GM21528 (cell line): ENCODE measurements at regions not wholly inside any gene's neighbourhood (a gene's known extent, or its start where the extent isn't known, plus 50 kb on each side); places are given as distances from the start of the nearest gene placed in this dataset.
"Not testable (repeated sequence)": the region's sequence is repeated elsewhere in the genome, so short reads cannot be mapped to it uniquely, and the experiment has no call there.

ENCODE experiments used
- ATAC-seq: cut with Tn5 transposase; IDR thresholded peaks from one replicate; pipeline ENCODE4 v1.9.1; 2021; ENCODE audit warnings: mild to moderate bottlenecking, moderate library complexity; ENCODE audit not compliant: unreplicated experiment, low FRiP score

- ATAC-seq = not testable (repeated sequence)
These were observed 240.1 kb downstream of the ZNF92 start for GRCh38 chr7:65613644-65614289.

GRCh38 chr7:65616111-65616510 is 242.5 kb downstream of the ZNF92 start:
- ATAC-seq = not testable (repeated sequence)

- ATAC-seq = not testable (repeated sequence)
These were observed 246.6 kb downstream of the ZNF92 start for GRCh38 chr7:65620216-65620615.

- ATAC-seq = not testable (repeated sequence)
These were observed 248.0 kb downstream of the ZNF92 start for GRCh38 chr7:65621580-65622201.

GRCh38 chr7:65631236-65631635 is 241.6 kb upstream of the VKORC1L1 start:
- not testable (repeated sequence) for ATAC-seq

- ATAC-seq = not testable (repeated sequence)
These were observed 239.1 kb upstream of the VKORC1L1 start for GRCh38 chr7:65633587-65634404.

- not testable (repeated sequence) for ATAC-seq
These were observed 234.0 kb upstream of the VKORC1L1 start for GRCh38 chr7:65638918-65639317.

GRCh38 chr7:65639717-65640116 is 233.2 kb upstream of the VKORC1L1 start:
- not testable (repeated sequence) for ATAC-seq

GRCh38 chr7:65643498-65643897 is 229.4 kb upstream of the VKORC1L1 start:
- not testable (repeated sequence) for ATAC-seq

- not testable (repeated sequence) for ATAC-seq
These were observed 225.5 kb upstream of the VKORC1L1 start for GRCh38 chr7:65647153-65647964.

- not testable (repeated sequence) for ATAC-seq
These were observed 221.7 kb upstream of the VKORC1L1 start for GRCh38 chr7:65651174-65651573.

- not testable (repeated sequence) for ATAC-seq
These were observed 220.9 kb upstream of the VKORC1L1 start for GRCh38 chr7:65651826-65652592.

GRCh38 chr7:65652669-65653068 is 220.2 kb upstream of the VKORC1L1 start:
- not testable (repeated sequence) for ATAC-seq

GRCh38 chr7:65656494-65657188 is 216.2 kb upstream of the VKORC1L1 start:
- ATAC-seq = not testable (repeated sequence)

GRCh38 chr7:65683362-65683761 is 189.5 kb upstream of the VKORC1L1 start:
- not testable (repeated sequence) for ATAC-seq

- ATAC-seq = not testable (repeated sequence)
These were observed 173.7 kb upstream of the VKORC1L1 start for GRCh38 chr7:65699026-65699714.

- not testable (repeated sequence) for ATAC-seq
These were observed 173.0 kb upstream of the VKORC1L1 start for GRCh38 chr7:65699715-65700356.
